ENCODE measurements at regions not wholly inside any gene's neighbourhood (a gene's known extent, or its start where the extent isn't known, plus 50 kb on each side); places are given as distances from the start of the nearest gene placed in this dataset.

DNA sequence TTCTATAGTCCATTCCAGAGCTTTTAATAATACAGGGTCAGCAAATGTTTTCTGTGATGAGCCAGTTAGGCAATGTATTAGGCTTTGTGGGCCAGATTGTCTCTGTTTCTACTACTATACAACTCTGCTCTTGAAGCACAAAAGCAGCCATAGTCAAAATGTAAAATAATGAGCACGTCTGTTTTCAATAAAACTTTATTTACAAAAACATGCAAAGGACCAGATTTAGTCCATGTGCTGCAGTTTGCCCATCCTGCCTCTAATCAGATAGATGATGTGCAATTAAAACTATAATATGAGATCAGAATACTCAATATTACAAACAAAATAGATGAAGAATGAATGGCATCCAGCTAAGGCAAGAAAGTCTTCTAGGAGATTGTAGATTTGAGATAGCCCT is 127.8 kb upstream of the FRMPD4 start:
- TF ChIP-seq CTCF (IDR thresholded peaks at IDR 0.05) (no peak), POLR2AphosphoS5 (IDR thresholded peaks at IDR 0.05) (no peak), POLR2A (IDR thresholded peaks at IDR 0.05) (no peak)
